D721Med (cell line): ENCODE measurements at regions not wholly inside any gene's neighbourhood (a gene's known extent, or its start where the extent isn't known, plus 50 kb on each side); places are given as distances from the start of the nearest gene placed in this dataset.

Experiments
- DNase-seq: peaks from one replicate; pipeline ENCODE4 v3.0.0; 2011; ENCODE audit warnings: low spot score; ENCODE audit not compliant: insufficient read length
- FAIRE-seq: peaks from 2 replicates; lab custom pipeline; 2011; peaks lifted over from hg19 to GRCh38; lab: Jason Lieb, UNC
- CTCF ChIP-seq: IDR thresholded peaks from 2 replicates; pipeline ENCODE4 v1.5.1; 2012; ENCODE audit warnings: mild to moderate bottlenecking, control low read depth; ENCODE audit not compliant: insufficient read depth; ENCODE audit errors: missing control alignments

- DNase-seq = no peak
- TF ChIP-seq CTCF = no peak
Observed at GRCh38 chr12:131587565-131587964, 123.3 kb upstream of the SFSWAP start.

GRCh38 chr12:131589221-131589897 lies 121.5 kb upstream of the SFSWAP start:
- FAIRE-seq (no peak), DNase-seq (no peak)
- no peak for TF ChIP-seq CTCF

More at GRCh38 chr12:131587565-131587964, 123.3 kb upstream of the SFSWAP start:
- FAIRE-seq = no peak

GRCh38 chr12:131589966-131590365 lies 120.9 kb upstream of the SFSWAP start:
- no peak for FAIRE-seq
- TF ChIP-seq CTCF = no peak

GRCh38 chr12:131591136-131591535 lies 119.8 kb upstream of the SFSWAP start:
- no peak for TF ChIP-seq CTCF
- no peak for FAIRE-seq
- DNase-seq = no peak

More at GRCh38 chr12:131589966-131590365, 120.9 kb upstream of the SFSWAP start:
- DNase-seq = no peak

GRCh38 chr12:131591714-131592709 lies 118.9 kb upstream of the SFSWAP start:
- no peak for TF ChIP-seq CTCF
- FAIRE-seq = no peak
- no peak for DNase-seq

GRCh38 chr12:131592972-131593371 lies 117.9 kb upstream of the SFSWAP start:
- TF ChIP-seq CTCF = no peak
- no peak for DNase-seq
- no peak for FAIRE-seq

GRCh38 chr12:131593406-131593805 lies 117.5 kb upstream of the SFSWAP start:
- FAIRE-seq (no peak), DNase-seq (no peak)
- no peak for TF ChIP-seq CTCF
